NCI-H1105 (cell line): ENCODE measurements at regions not wholly inside any gene's neighbourhood (a gene's known extent, or its start where the extent isn't known, plus 50 kb on each side); places are given as distances from the start of the nearest gene placed in this dataset.

Source experiments
- DNase-seq: peaks from one replicate; lab custom pipeline; 2025; lab: John Stamatoyannopoulos, UW

GRCh38 chrX:11952176-11952720 lies 186.0 kb upstream of the FRMPD4 start:
- DNase-seq, result no peak

GRCh38 chrX:11953615-11954014 lies 184.7 kb upstream of the FRMPD4 start:
- no peak for DNase-seq

GRCh38 chrX:11954176-11954575 lies 184.1 kb upstream of the FRMPD4 start:
- DNase-seq, result no peak

DNA sequence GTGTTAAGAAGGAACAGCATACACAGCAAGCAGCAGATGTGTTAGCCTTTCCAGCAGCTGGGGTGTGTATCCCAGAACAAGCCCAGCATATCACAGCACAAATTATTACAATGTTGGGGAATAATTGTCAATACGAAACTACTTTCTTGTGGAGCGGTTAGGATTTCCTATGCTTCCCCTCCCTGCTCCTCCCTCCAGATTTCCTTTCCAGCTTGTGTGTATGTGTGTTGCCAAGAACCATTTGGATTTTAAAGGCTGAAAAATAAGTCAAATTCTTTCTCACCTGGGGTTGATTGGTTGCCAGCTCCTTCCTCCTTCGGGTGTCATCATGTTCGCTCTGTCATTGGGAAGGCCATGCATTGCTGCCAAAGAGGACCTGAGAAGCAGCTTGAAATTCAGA lies 178.2 kb upstream of the FRMPD4 start:
- DNase-seq, result no peak

GRCh38 chrX:11965436-11965835 lies 172.8 kb upstream of the FRMPD4 start:
- no peak for DNase-seq

DNA sequence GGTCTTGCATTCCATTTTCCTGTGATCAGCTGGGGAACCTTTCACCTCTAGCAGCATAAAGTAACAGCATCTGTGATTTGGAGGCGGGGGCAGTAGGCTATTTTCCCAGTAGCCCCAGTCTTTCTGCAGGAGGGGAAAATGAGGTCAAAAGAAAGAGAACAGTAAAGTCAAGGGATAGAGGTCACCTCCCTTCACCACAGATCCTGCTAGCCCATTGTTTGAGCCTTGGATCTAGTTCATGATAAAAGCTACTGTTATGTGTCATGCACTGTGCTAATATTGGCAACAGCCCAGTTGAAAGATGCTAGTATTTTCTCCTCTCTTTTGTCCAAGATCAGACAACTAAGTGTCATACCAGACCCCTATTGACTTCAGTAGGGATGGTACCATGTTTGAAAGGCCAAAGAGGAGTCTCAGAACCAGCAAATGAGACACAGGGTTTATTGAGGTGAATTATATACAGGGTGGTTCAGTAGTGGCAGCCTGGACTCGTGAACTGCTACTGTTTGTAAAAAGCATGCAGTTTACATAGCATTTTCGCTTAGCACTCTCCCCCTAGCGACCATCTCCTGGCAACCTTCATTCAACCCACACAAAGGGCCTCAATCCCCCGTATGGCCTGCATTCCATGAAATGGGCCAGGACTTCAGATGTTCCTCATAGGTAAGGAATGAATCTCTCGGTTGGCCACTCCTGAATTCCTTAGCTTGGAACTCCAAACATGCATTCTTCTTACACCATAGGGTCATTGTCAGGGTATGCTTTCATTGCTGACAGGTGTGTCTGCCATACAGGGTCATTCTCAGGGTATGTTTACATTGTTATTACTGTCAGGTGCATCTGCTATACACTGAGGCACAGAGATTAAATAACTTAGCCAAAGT lies 170.0 kb upstream of the FRMPD4 start:
- DNase-seq, result no peak

DNA sequence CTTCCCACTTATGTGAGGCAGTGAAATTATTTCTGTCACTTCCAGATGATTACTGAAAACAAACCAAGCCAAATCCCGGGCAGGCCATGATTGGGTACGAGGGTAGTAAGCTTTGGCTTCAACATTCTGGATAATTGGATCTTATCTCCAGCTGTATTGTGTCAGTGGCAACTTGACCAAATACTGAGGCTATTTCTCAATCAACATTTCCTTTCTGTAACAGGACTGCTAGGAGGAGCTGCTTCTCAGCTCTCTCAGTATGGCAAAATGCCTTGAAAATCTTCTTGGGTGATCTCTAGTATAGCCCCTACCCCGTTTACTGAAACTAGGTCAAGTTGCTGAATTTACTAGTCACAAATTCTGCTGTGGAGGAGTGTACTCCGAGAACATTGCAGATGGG lies 169.3 kb upstream of the FRMPD4 start:
- DNase-seq, result no peak

- no peak for DNase-seq
Measured at GRCh38 chrX:11970578-11971359, 167.5 kb upstream of the FRMPD4 start.

DNA sequence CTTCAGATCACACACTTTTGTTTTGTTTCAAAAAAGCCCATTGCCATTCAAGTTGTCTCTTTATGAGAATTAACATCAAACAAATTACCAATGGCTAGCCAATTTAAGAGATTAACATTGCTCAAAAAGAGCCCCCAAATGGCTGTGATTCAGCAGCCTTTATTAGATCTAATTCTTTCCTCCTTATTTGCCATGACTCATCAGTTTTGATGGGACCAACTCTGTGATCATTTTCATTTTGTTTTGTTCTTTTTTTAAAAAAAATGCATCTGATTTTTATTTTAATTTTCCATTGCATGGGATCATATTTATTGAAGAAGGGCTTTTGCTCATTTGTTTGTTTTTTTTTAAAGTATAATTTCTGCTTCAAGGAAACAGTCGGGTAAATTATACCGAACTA lies 161.6 kb upstream of the FRMPD4 start:
- no peak for DNase-seq

- no peak for DNase-seq
Measured at GRCh38 chrX:11992271-11992670, 146.0 kb upstream of the FRMPD4 start.

GRCh38 chrX:11995146-11995545 lies 143.1 kb upstream of the FRMPD4 start:
- no peak for DNase-seq

DNA sequence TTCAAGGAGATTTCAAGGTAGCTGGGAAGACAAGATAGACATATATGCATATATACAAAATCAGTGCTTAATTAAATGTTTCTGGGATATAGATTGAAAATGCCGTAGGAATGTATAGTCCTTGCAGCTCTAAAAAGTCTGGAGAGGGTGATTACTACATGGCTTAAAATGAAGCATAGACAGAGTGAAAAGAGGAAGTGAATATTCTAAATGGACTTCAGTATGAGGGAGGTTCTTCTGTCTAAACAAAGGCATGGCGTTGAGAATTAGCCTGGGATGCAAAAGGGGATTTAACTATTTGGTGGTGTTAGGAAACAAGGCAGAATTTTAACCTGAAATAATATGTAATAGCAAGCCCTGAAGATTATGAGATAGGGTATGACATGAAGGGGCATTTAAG lies 141.5 kb upstream of the FRMPD4 start:
- no peak for DNase-seq

DNA sequence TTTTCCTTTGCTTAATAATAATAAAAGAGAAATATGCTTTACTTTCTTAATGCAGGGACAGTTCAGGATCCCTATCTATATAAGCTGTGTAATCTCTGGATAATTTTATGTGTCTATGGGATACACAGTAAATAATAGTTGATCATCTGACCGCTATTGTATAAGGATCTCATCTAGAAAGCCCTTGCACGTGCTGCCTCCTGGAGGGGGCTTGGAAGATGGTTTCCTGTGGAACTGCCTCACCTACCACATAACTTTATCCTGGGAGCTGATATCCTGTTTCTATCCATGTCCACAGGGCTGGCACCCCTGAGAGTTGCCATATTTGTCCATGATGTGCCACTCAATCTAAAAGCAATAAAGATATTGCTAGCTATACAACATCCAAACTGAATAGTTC lies 139.3 kb upstream of the FRMPD4 start:
- no peak for DNase-seq

DNA sequence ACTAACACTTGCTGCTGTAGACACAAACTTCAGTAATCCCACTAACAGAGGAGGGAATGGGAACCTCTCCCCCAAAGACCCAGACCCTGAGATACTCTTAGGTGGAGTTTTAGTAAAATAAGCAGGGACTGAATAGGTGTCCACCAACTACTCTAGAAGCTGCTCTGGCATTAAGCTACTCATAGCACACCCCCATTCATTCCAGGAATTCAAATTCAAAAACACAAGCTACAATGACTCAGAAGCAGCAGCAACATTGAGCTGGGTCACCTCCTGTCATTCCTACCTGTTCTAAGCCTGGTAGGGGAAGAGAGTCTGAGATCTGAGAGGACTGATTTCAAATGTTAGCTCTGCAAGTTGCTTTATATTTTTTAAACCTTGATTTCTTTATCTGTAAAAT lies 135.4 kb upstream of the FRMPD4 start:
- DNase-seq, result no peak

GRCh38 chrX:12007881-12008280 lies 130.4 kb upstream of the FRMPD4 start:
- no peak for DNase-seq

DNA sequence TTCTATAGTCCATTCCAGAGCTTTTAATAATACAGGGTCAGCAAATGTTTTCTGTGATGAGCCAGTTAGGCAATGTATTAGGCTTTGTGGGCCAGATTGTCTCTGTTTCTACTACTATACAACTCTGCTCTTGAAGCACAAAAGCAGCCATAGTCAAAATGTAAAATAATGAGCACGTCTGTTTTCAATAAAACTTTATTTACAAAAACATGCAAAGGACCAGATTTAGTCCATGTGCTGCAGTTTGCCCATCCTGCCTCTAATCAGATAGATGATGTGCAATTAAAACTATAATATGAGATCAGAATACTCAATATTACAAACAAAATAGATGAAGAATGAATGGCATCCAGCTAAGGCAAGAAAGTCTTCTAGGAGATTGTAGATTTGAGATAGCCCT lies 127.8 kb upstream of the FRMPD4 start:
- DNase-seq, result no peak

DNA sequence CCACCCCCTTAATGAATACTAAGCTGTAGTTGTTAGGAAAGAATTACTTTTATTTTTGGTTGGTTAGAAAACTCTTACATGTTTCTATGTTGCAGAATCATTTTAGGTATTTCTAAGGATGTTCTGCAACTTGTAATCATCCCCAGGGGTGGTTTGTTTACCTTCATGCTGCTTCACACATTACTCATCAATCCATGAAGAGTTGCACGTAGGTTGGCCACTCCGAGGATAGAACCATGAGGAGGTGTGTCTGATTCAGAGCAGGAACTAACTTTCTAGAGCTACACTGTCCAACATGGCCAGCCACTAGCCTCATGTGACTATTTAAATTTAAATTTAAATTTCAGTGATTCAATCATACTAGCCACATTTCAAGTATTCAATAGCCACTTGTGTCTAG lies 127.2 kb upstream of the FRMPD4 start:
- no peak for DNase-seq

- DNase-seq, result no peak
Measured at GRCh38 chrX:12013211-12013618, 125.1 kb upstream of the FRMPD4 start.

DNA sequence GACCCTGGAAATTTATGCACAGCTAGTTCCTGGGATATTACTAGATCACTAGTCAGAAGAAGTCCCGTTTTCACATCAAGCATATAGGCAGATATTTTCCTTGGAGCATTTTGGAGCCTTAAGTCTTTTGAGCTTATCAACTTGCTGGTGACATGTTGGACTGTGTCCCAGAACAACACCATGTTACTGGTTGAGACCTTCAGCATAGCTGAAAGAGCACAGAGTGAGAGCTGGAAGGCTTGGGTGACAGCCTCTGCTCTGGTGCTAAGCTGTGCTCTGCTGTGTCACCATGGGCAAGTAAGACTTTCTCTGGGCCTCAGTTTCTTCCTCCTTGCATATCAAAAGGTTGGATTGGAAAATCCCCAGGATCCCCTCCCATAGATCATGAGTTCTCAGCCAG lies 116.6 kb upstream of the FRMPD4 start:
- DNase-seq, result no peak

DNA sequence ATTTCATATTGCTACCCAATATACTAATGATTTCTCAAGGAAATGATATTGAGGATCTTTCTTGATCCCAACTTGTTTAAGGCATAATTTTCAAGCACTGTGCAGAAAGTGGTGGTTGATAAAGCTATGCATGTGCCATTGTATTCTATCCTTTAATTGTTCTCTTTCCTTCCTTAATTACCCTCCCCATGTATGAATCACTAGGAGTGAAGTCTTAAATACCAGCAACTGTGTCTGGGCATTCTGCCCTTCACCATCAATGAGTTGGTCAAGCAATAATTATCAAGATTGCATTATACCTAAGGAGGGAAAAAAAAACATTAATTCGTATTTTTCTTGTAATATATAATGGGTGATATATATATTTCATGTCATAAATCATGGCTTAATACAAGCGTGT lies 111.8 kb upstream of the FRMPD4 start:
- no peak for DNase-seq

DNA sequence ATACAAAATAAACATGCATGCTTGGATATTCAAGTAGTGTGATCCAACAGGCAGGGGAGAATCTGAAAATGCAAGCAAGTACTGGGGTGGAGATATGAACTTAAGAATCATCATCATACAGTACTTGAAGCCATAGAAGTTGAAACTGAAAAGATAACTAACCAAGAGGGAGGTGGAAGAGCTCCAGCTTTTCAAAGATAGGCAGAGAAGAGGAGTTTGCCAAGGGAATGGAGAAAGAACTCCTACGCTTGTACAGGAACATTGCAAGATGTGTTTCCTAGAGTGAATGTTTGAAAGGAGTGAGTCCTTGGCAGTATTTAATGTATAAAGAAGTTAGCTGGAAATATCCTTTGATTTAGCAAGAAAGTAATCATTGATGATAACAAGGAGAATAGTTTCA lies 106.2 kb upstream of the FRMPD4 start:
- DNase-seq, result no peak

- no peak for DNase-seq
Measured at GRCh38 chrX:12034741-12035140, 103.5 kb upstream of the FRMPD4 start.

DNA sequence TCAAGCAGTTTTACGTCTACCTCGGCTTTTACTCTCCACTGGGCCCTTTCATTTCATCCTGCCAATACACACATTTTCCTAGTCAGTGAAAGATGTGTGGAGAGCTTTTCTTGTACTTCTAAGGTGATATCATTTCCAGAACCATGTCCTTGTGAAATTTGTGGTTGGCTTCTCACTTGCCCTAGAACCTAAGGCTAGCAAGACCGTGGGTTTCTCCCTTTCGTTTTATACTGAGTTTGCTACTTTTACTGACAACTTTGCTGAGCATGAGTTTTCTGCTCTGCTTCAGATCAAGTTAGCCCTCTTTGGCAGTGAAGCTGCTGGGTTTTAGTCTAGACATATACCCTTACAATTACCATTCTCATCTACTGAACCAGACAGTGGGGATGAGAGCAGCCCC lies 95.7 kb upstream of the FRMPD4 start:
- DNase-seq, result no peak
